Fibroblast of lung (primary cell): ENCODE measurements at regions not wholly inside any gene's neighbourhood (a gene's known extent, or its start where the extent isn't known, plus 50 kb on each side); places are given as distances from the start of the nearest gene placed in this dataset.

Source experiments
- DNase-seq, 2 donors: peaks; one replicate each; pipeline versions ENCODE4 v3.0.0 to v3.0.0-alpha.2; 2010; ENCODE audit warnings: low read depth in 2 of 2
- H2AFZ ChIP-seq: 2 replicates; pipeline ENCODE4 v1.5.1; 2012; ENCODE audit warnings: low read length, control low read depth, inconsistent platforms
- H3K27ac ChIP-seq: 2 replicates; pipeline ENCODE4 v1.5.1; 2011; ENCODE audit warnings: low read length, control low read depth; ENCODE audit not compliant: insufficient read depth
- H3K27me3 ChIP-seq: 2 replicates; pipeline ENCODE4 v1.5.1; 2011; ENCODE audit warnings: mild to moderate bottlenecking, low read length; ENCODE audit not compliant: control insufficient read depth, insufficient read depth
- H3K36me3 ChIP-seq: 2 replicates; pipeline ENCODE4 v1.5.1; 2011; ENCODE audit warnings: low read length; ENCODE audit not compliant: control insufficient read depth, insufficient read depth
- H3K4me1 ChIP-seq: 2 replicates; pipeline ENCODE4 v1.5.1; 2011; ENCODE audit warnings: low read length; ENCODE audit not compliant: control insufficient read depth, insufficient read depth; ENCODE audit errors: extremely low read depth
- H3K4me2 ChIP-seq: 2 replicates; pipeline ENCODE4 v1.5.1; 2011; ENCODE audit warnings: low read length, control low read depth; ENCODE audit not compliant: insufficient read depth; ENCODE audit errors: extremely low read depth
- H3K4me3 ChIP-seq, 4 experiments: fragments of 200-600 bp in 1 of 4; sonication (generic) in 1 of 4; replicated peaks in 1 of 4; 2 replicates each; pipeline ENCODE4 v1.5.1; 2011 to 2016; ENCODE audit warnings: low read length in 4 of 4, low read depth in 3 of 4, mild to moderate bottlenecking in 3 of 4, control low read depth in 2 of 4, inconsistent platforms in 1 of 4, mixed read lengths in 1 of 4; ENCODE audit not compliant: insufficient read depth in 1 of 4; ENCODE audit errors: control extremely low read depth in 1 of 4
- H3K79me2 ChIP-seq: 2 replicates; pipeline ENCODE4 v1.5.1; 2012; ENCODE audit warnings: mild to moderate bottlenecking, low read length, inconsistent platforms; ENCODE audit not compliant: control insufficient read depth, insufficient read depth
- H3K9ac ChIP-seq: 2 replicates; pipeline ENCODE4 v1.5.1; 2011; ENCODE audit warnings: mild to moderate bottlenecking, low read length, control low read depth; ENCODE audit not compliant: insufficient read depth
- H3K9me3 ChIP-seq: 2 replicates; pipeline ENCODE4 v1.5.1; 2012; ENCODE audit warnings: low read depth, low read length; ENCODE audit not compliant: control insufficient read depth, insufficient read depth
- H4K20me1 ChIP-seq: 2 replicates; pipeline ENCODE4 v1.5.1; 2011; ENCODE audit warnings: low read length; ENCODE audit not compliant: control insufficient read depth, insufficient read depth; ENCODE audit errors: extremely low read depth
- CTCF ChIP-seq, 2 donors: IDR thresholded peaks in 1 of 2; conservative IDR thresholded peaks in 1 of 2; 1 replicate in 1 of 2; 2 replicates in 1 of 2; pipeline ENCODE4 v1.5.1; 2011 to 2012; ENCODE audit warnings: low read length in 2 of 2, control low read depth in 1 of 2, inconsistent platforms in 1 of 2, low read depth in 1 of 2, mild to moderate bottlenecking in 1 of 2
- EZH2 ChIP-seq: IDR thresholded peaks from 2 replicates; pipeline ENCODE4 v1.5.1; 2012; ENCODE audit warnings: low read length, control low read depth, mild to moderate bottlenecking; ENCODE audit errors: missing control alignments

DNA sequence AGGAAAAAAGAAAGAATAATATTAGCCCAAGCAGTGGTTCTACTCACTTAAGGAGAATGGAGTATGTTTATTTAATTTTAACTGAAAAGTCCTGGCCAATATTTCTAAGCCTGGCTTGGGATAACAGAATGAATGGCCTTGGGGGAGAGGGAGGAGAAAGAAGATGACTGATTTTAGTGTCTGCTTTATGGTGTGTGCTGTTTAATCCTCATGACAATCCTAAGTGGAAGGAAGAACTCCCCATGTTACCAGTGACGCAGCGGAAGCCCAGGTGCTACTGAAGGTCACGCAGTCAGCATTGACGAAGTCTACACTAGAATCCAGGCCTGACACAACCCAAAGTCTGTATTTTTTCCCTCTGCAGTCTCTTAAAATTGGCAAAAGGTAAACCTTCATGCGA lies 50.5 kb downstream of the PALM2AKAP2 start:
- DNase-seq: no peak
- TF ChIP-seq CTCF (conservative IDR thresholded peaks at IDR 0.05 in 1 of 2, IDR thresholded peaks at IDR 0.05 in 1 of 2; ENCODE audit: low read depth in 1 of 2, low read length in 2 of 2) (no peak), EZH2 (no peak)
- Histone ChIP-seq H4K20me1 (no peaks in the 10 kb centered on the region), H2AFZ (no peak overlapping the region), H3K27ac (no peak overlapping the region), H3K9me3 (no peaks in the 10 kb centered on the region), H3K9ac (no peak overlapping the region), H3K4me3 (no peak overlapping the region), H3K4me2 (no peak overlapping the region), H3K79me2 (no peaks in the 10 kb centered on the region), H3K4me1 (no peaks in the 10 kb centered on the region), H3K36me3 (no peaks in the 10 kb centered on the region), H3K27me3 (no peaks in the 10 kb centered on the region)

DNA sequence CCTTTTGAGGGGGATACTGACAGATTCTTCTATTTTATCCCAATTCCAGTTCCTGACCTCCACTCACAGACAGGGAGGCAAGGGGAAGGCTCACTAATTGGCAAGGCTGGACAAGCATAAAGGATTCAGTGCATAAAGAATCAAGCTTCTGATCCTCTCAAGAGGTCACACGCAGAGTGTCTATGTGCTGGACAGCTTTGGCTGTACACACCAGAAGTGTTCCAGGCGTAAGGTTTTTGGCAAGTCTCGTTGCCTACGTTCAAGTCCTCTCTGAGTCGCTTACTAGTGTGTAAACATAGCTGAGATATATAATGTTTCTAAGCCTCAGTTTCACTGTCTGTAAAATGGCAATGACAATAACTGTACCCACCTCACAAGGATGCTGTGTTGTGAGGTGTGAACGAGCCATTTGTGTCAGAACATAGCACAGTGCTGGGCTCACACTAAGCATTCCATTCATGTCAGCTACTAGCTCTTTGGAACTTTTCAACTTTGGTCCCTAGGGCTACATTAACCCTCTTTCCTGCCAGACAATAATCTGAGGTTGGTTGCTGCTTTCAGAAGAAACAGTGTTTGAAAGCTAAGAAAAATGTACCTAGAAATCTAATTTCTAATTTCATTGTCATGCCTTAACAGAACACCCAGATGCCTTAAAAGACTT lies 52.1 kb downstream of the PALM2AKAP2 start:
- H3K4me3 ChIP-seq: no peak overlapping the region
- no peak overlapping the region for H3K4me2 ChIP-seq
- no peaks in the 10 kb centered on the region for H3K9me3 ChIP-seq
- no peak overlapping the region for H2AFZ ChIP-seq
- H3K27ac ChIP-seq: no peak overlapping the region
- no peaks in the 10 kb centered on the region for H3K36me3 ChIP-seq
- no peak for DNase-seq
- no peaks in the 10 kb centered on the region for H3K79me2 ChIP-seq
- H3K27me3 ChIP-seq: no peaks in the 10 kb centered on the region
- H4K20me1 ChIP-seq: no peaks in the 10 kb centered on the region
- H3K9ac ChIP-seq: no peak overlapping the region
- H3K4me1 ChIP-seq: no peaks in the 10 kb centered on the region
- TF ChIP-seq CTCF (conservative IDR thresholded peaks at IDR 0.05 in 1 of 2, IDR thresholded peaks at IDR 0.05 in 1 of 2; ENCODE audit: low read depth in 1 of 2, low read length in 2 of 2): no peak
- no peak for TF ChIP-seq EZH2

GRCh38 chr9:109834855-109835254 lies 54.9 kb downstream of the PALM2AKAP2 start:
- H3K27ac ChIP-seq: no peak overlapping the region
- H2AFZ ChIP-seq: no peak overlapping the region
- no peak overlapping the region for H3K4me3 ChIP-seq
- no peaks in the 10 kb centered on the region for H4K20me1 ChIP-seq
- no peaks in the 10 kb centered on the region for H3K79me2 ChIP-seq
- no peak overlapping the region for H3K4me2 ChIP-seq
- H3K36me3 ChIP-seq: no peaks in the 10 kb centered on the region
- TF ChIP-seq CTCF (conservative IDR thresholded peaks at IDR 0.05 in 1 of 2, IDR thresholded peaks at IDR 0.05 in 1 of 2; ENCODE audit: low read depth in 1 of 2, low read length in 2 of 2) (no peak), EZH2 (no peak)
- H3K9me3 ChIP-seq: no peaks in the 10 kb centered on the region
- no peak overlapping the region for H3K9ac ChIP-seq
- H3K4me1 ChIP-seq: no peaks in the 10 kb centered on the region
- no peak for DNase-seq
- H3K27me3 ChIP-seq: no peaks in the 10 kb centered on the region
